ENCODE measurements at regions not wholly inside any gene's neighbourhood (a gene's known extent, or its start where the extent isn't known, plus 50 kb on each side); places are given as distances from the start of the nearest gene placed in this dataset.
"Not testable (repeated sequence)": the region's sequence is repeated elsewhere in the genome, so short reads cannot be mapped to it uniquely, and the experiment has no call there.

DNA sequence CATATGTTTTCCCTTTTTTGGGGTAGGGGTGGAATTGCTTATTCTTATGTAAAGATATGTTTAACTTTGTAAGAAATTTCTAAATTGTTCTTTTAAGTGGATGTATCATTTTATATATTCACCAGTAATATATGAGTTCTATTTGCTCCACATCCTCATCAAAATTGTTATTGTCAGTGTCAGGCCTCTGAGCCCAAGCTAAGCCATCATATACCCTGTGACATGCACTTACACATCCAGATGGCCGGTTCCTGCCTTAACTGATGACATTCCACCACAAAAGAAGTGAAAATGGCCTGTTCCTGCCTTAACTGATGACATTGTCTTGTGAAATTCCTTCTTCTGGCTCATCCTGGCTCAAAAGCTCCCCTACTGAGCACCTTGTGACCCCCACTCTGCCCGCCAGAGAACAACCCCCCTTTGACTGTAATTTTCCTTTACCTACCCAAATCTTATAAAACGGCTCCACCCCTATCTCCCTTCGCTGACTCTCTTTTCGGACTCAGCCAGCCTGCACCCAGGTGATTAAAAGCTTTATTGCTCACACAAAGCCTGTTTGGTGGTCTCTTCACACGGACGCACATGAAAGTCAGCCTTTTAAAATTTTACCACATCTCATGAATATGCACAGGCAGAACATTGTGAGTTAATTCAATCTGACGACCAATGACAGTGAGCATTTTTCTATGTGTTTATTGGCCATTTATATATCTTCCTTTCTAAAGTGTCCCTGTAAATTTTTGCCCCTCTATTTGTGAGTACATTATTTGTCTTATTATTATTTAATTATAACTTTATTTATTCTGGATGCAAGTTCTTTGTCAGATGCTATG lies 176.8 kb downstream of the CDC14C start:
- H3K27ac ChIP-seq (ENCODE audit: low read depth, low read length): peak overlapping the region; percentile 96
- peaks cover 36% of the 10 kb centered on the region for H3K4me1 ChIP-seq (ENCODE audit: control insufficient read depth, insufficient read depth, low read length)
- H3K9me3 ChIP-seq (ENCODE audit: control insufficient read depth, insufficient read depth, low read depth, low read length): peaks cover 14% of the 10 kb centered on the region
- H3K4me3 ChIP-seq (ENCODE audit: low read depth, low read length): peak overlapping the region; percentile 24; the same call in 1 of the 2 replicates
- H3K36me3 ChIP-seq (ENCODE audit: control insufficient read depth, insufficient read depth, low read length); H3K27me3 ChIP-seq (ENCODE audit: control insufficient read depth, insufficient read depth, low read length): not testable (repeated sequence)
- H3K9ac ChIP-seq (ENCODE audit: low read length): peak overlapping the region; percentile 64

DNA sequence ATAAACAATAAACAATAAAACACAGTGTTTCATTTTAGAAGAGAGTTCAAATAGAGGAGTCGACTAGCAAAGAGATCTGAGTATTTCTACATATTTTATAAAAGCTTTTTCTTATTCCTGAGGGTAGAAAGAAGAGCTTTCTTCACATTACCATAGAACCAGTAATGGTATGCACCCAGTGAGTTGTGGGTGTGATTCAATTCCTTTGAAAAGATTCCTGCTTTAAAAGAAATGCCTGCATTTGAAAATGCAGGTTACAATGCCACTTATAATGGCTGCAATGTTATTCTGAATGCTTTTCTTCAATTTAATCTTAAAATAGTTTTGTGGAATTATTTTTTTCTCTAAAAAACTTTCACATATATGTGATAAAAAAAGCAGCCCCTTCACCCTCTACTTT lies 178.1 kb downstream of the CDC14C start:
- Histone ChIP-seq H3K9me3 (ENCODE audit: control insufficient read depth, insufficient read depth, low read depth, low read length) (peaks cover 19% of the 10 kb centered on the region), H3K27me3 (ENCODE audit: control insufficient read depth, insufficient read depth, low read length) (no peaks in the 10 kb centered on the region), H3K4me1 (ENCODE audit: control insufficient read depth, insufficient read depth, low read length) (peaks cover 36% of the 10 kb centered on the region), H3K27ac (ENCODE audit: low read depth, low read length) (peak overlapping the region; percentile 94), H3K9ac (ENCODE audit: low read length) (peak overlapping the region; percentile 23), H3K36me3 (ENCODE audit: control insufficient read depth, insufficient read depth, low read length) (peaks cover 5% of the 10 kb centered on the region; the same call in 1 of the 2 replicates), H3K4me3 (ENCODE audit: low read depth, low read length) (no peak overlapping the region)

DNA sequence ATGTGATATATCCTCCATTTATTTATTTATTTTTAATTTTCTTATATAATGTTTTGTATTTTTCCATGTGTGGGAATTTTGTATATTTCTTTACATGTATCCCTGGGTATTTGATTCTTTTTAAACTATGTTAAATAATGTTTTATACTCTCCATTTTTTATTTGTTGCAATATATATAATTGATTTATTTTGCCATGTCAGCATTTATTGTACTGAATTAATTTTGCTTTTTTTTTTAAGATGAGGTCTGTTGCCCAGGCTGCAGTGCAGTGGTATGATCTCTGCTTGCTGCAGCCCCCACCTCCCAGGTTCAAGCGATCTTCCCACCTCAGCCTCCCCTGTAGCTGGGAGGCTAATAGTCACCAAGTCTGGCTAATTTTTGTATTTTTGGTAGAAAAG lies 187.4 kb downstream of the CDC14C start:
- H3K27me3 ChIP-seq (ENCODE audit: control insufficient read depth, insufficient read depth, low read length): no peaks in the 10 kb centered on the region
- H3K4me1 ChIP-seq (ENCODE audit: control insufficient read depth, insufficient read depth, low read length): no peaks in the 10 kb centered on the region
- H3K4me3 ChIP-seq (ENCODE audit: low read depth, low read length): no peak overlapping the region

DNA sequence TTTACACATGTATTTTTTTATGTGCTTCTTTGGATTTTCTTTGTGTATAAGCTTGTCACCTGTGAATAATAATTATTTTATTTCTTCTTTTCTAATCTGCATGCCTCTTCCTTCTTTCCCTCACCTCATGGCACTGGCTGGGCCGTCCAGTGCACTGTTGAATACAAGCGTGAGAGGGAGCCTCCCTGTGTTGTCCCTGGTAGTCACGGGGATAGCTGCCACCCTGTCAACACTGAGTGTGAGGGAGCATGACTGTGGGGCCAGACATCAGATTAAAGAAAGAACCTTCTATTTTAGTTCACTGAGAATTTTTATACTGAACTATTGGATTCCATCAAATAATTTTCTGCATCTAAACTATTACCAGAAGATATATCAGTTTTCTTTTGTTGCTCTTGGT lies 187.9 kb downstream of the CDC14C start:
- H3K36me3 ChIP-seq (ENCODE audit: control insufficient read depth, insufficient read depth, low read length): peaks cover 3% of the 10 kb centered on the region
- no peak overlapping the region for H3K9ac ChIP-seq (ENCODE audit: low read length)
- peaks cover 25% of the 10 kb centered on the region for H3K9me3 ChIP-seq (ENCODE audit: control insufficient read depth, insufficient read depth, low read depth, low read length)
- H3K27me3 ChIP-seq (ENCODE audit: control insufficient read depth, insufficient read depth, low read length): no peaks in the 10 kb centered on the region
- no peaks in the 10 kb centered on the region for H3K4me1 ChIP-seq (ENCODE audit: control insufficient read depth, insufficient read depth, low read length)
- H3K27ac ChIP-seq (ENCODE audit: low read depth, low read length): no peak overlapping the region
- H3K4me3 ChIP-seq (ENCODE audit: low read depth, low read length): no peak overlapping the region

More for the DNA sequence above, 187.4 kb downstream of the CDC14C start:
- Histone ChIP-seq H3K36me3 (ENCODE audit: control insufficient read depth, insufficient read depth, low read length) (peaks cover 3% of the 10 kb centered on the region), H3K9me3 (ENCODE audit: control insufficient read depth, insufficient read depth, low read depth, low read length) (peaks cover 31% of the 10 kb centered on the region), H3K27ac (ENCODE audit: low read depth, low read length) (no peak overlapping the region), H3K9ac (ENCODE audit: low read length) (no peak overlapping the region)

DNA sequence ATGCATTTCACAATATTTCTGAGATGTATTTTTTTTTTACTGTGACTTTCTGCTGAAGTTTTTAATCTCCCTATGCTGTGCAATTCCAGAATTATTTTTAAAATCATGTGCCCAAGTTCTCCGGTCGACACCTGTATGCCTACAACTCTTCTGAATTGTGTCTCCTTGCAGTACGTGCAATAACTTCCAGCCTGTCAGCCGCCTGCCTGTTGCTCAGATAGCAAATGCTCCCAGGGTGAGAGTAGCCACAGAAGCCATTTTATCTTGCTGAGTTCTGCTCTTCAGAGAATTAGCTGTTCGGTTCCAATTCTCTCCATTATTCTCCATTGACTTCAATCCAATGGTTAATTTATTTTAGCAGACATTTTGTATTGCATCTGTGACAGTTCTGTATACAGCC lies 188.3 kb downstream of the CDC14C start:
- H3K36me3 ChIP-seq (ENCODE audit: control insufficient read depth, insufficient read depth, low read length): peaks cover 3% of the 10 kb centered on the region
- no peaks in the 10 kb centered on the region for H3K4me1 ChIP-seq (ENCODE audit: control insufficient read depth, insufficient read depth, low read length)
- H3K9me3 ChIP-seq (ENCODE audit: control insufficient read depth, insufficient read depth, low read depth, low read length): peaks cover 21% of the 10 kb centered on the region
- H3K27ac ChIP-seq (ENCODE audit: low read depth, low read length): no peak overlapping the region
- H3K27me3 ChIP-seq (ENCODE audit: control insufficient read depth, insufficient read depth, low read length): no peaks in the 10 kb centered on the region
- H3K9ac ChIP-seq (ENCODE audit: low read length): no peak overlapping the region
- H3K4me3 ChIP-seq (ENCODE audit: low read depth, low read length): no peak overlapping the region

DNA sequence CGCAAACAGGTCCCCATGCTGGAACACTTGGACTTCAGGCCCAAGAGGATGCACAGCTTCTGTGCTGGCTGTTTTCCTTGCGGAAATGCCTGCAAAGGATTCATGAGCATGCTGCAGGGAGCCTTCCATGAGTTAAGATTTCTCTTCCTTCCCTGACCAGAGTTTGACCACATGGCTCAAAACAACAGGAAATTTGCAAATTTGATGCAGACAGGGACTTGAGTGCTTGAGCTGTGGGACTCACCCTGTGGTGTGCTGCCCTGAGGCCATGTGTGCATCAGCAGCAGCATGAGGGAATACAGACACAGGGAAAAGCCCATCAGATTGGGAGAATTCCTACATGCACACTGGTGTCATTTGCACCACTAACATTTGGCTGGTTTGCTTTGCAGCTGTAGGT lies 195.4 kb downstream of the CDC14C start:
- Histone ChIP-seq H3K4me3 (ENCODE audit: low read depth, low read length) (no peak overlapping the region), H3K9ac (ENCODE audit: low read length) (no peak overlapping the region), H3K4me1 (ENCODE audit: control insufficient read depth, insufficient read depth, low read length) (no peaks in the 10 kb centered on the region)

DNA sequence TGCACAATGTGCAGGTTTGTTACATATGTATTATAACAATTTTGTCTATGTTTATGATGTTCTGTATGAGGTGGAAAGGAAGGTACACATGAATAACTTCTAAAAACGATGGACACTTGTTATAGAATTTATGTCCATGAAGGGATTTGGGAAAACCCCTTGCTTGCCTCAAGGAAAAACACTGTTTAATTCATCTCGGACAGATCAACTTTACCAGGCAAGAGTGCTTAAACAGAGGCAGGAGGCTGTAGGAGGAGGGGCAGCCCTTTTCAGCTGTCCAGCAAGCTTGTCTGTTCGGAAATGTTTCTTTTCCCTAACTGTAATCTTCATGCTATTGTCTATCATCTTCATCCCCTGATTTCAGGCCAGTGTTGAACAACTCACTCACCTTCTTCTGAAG lies 200.9 kb downstream of the CDC14C start:
- H3K9ac ChIP-seq (ENCODE audit: low read length): no peak overlapping the region
- H3K4me1 ChIP-seq (ENCODE audit: control insufficient read depth, insufficient read depth, low read length): peaks cover 4% of the 10 kb centered on the region; the same call in 1 of the 2 replicates
- peaks cover 3% of the 10 kb centered on the region; the same call in 1 of the 2 replicates for H3K9me3 ChIP-seq (ENCODE audit: control insufficient read depth, insufficient read depth, low read depth, low read length)

More for the DNA sequence above, 195.4 kb downstream of the CDC14C start:
- peaks cover 3% of the 10 kb centered on the region; the same call in 1 of the 2 replicates for H3K9me3 ChIP-seq (ENCODE audit: control insufficient read depth, insufficient read depth, low read depth, low read length)
- no peaks in the 10 kb centered on the region for H3K36me3 ChIP-seq (ENCODE audit: control insufficient read depth, insufficient read depth, low read length)
- no peak overlapping the region for H3K27ac ChIP-seq (ENCODE audit: low read depth, low read length)
- H3K27me3 ChIP-seq (ENCODE audit: control insufficient read depth, insufficient read depth, low read length): no peaks in the 10 kb centered on the region

DNA sequence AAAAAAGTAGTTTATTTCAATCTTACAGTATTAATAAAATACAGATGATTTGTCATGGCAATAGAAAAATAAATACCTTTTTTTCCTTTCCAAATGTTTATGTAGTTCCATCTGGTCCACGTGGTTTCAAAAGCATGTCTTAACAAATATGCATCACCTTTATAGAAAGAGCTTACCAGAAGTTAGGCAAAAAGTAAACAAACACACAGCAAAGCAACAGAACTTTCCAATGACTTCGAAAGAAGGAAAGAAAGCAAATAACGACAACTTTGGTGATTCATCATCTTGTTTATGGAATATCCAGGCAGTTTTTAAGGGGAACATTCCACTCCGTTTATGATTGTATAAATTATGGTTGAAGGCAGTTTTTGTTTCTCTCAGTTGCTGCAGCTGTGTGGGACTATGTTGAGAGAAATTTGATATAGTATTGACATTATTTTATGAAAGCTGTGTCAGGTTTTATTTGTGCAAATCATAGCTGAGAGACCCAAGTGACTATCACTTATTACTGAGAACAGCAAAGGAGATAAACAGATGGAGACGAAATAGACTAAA lies 203.1 kb downstream of the CDC14C start:
- no peaks in the 10 kb centered on the region for H3K27me3 ChIP-seq (ENCODE audit: control insufficient read depth, insufficient read depth, low read length)
- H3K4me1 ChIP-seq (ENCODE audit: control insufficient read depth, insufficient read depth, low read length): peaks cover 4% of the 10 kb centered on the region; the same call in 1 of the 2 replicates
- no peak overlapping the region for H3K9ac ChIP-seq (ENCODE audit: low read length)
- H3K4me3 ChIP-seq (ENCODE audit: low read depth, low read length): no peak overlapping the region
- no peak overlapping the region for H3K27ac ChIP-seq (ENCODE audit: low read depth, low read length)
- H3K9me3 ChIP-seq (ENCODE audit: control insufficient read depth, insufficient read depth, low read depth, low read length): no peaks in the 10 kb centered on the region; the same call in 1 of the 2 replicates
- H3K36me3 ChIP-seq (ENCODE audit: control insufficient read depth, insufficient read depth, low read length): no peaks in the 10 kb centered on the region

More for the DNA sequence above, 200.9 kb downstream of the CDC14C start:
- no peaks in the 10 kb centered on the region for H3K27me3 ChIP-seq (ENCODE audit: control insufficient read depth, insufficient read depth, low read length)
- H3K4me3 ChIP-seq (ENCODE audit: low read depth, low read length): no peak overlapping the region
- H3K27ac ChIP-seq (ENCODE audit: low read depth, low read length): no peak overlapping the region
- no peaks in the 10 kb centered on the region for H3K36me3 ChIP-seq (ENCODE audit: control insufficient read depth, insufficient read depth, low read length)

DNA sequence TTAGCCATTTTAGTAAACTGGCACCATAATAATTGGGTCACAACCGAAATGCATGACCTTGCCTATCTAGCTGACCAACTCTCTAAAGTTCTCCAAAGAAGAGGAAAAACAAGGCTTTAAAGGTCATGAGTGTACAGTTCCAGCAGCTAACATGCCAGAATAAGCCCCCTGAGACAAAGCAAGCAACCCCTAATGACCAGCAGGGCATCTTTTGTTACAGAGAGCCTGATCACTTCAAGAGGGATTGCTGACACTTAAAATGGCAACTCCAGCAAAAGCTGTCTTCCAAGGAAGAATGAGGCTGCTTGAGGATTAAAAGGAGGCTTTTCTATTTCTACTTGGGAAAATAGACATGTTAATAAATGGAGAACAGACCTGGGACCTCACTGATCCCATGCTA lies 213.6 kb downstream of the CDC14C start:
- Histone ChIP-seq H3K36me3 (ENCODE audit: control insufficient read depth, insufficient read depth, low read length) (no peaks in the 10 kb centered on the region), H3K9me3 (ENCODE audit: control insufficient read depth, insufficient read depth, low read depth, low read length) (no peaks in the 10 kb centered on the region), H3K9ac (ENCODE audit: low read length) (no peak overlapping the region), H3K27me3 (ENCODE audit: control insufficient read depth, insufficient read depth, low read length) (no peaks in the 10 kb centered on the region), H3K4me1 (ENCODE audit: control insufficient read depth, insufficient read depth, low read length) (no peaks in the 10 kb centered on the region), H3K4me3 (ENCODE audit: low read depth, low read length) (no peak overlapping the region), H3K27ac (ENCODE audit: low read depth, low read length) (no peak overlapping the region)

DNA sequence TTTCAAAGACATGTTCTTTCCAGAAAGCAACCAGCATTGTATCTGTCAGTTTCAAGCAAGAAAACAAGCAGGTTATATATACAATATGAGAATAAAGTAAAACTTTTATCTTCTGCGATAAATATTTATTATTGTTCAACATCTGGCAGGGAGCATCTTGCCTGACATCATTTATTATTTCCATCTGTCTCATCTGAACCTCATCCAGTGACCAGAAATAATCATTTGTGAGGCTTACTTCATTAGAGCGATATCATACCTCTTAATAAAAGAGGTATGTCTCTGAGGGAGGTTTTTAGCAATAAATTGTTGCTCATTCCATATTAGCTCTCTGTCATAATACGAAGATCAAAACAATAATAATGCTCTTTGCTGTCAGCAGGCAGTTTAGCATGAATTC lies 226.1 kb downstream of the CDC14C start:
- H3K27me3 ChIP-seq (ENCODE audit: control insufficient read depth, insufficient read depth, low read length): no peaks in the 10 kb centered on the region
- 0 out of 2 replicates have a peak, but pooled peaks cover 4% of the 10 kb centered on the region for H3K9me3 ChIP-seq (ENCODE audit: control insufficient read depth, insufficient read depth, low read depth, low read length)
- no peak overlapping the region for H3K27ac ChIP-seq (ENCODE audit: low read depth, low read length)
- no peak overlapping the region for H3K4me3 ChIP-seq (ENCODE audit: low read depth, low read length)
- H3K36me3 ChIP-seq (ENCODE audit: control insufficient read depth, insufficient read depth, low read length): no peaks in the 10 kb centered on the region
- H3K4me1 ChIP-seq (ENCODE audit: control insufficient read depth, insufficient read depth, low read length): no peaks in the 10 kb centered on the region
- no peak overlapping the region for H3K9ac ChIP-seq (ENCODE audit: low read length)

DNA sequence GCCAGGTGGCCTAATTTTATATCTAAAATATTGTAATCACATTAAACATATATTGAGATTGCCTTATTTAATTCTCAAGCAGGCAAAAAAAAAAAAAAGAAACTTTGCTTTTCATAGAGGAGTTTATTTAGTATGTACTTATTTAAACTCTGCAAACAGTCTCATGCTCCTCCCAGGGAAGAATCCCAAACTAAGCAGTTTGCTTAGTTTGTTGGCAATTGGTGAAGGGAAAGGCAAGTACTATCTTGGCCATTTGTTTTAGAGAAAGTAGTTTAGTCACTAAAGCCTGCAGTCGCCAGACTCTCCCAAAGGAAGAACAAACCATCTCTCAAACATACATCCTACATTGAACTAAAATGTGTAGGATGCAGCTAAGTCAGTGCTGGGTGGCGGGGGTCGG lies 226.8 kb downstream of the CDC14C start:
- H3K9me3 ChIP-seq (ENCODE audit: control insufficient read depth, insufficient read depth, low read depth, low read length): 0 out of 2 replicates have a peak, but pooled peaks cover 4% of the 10 kb centered on the region
- H3K27me3 ChIP-seq (ENCODE audit: control insufficient read depth, insufficient read depth, low read length): no peaks in the 10 kb centered on the region
- H3K27ac ChIP-seq (ENCODE audit: low read depth, low read length): no peak overlapping the region
- no peak overlapping the region for H3K9ac ChIP-seq (ENCODE audit: low read length)
- no peaks in the 10 kb centered on the region for H3K36me3 ChIP-seq (ENCODE audit: control insufficient read depth, insufficient read depth, low read length)
- H3K4me3 ChIP-seq (ENCODE audit: low read depth, low read length): no peak overlapping the region
- H3K4me1 ChIP-seq (ENCODE audit: control insufficient read depth, insufficient read depth, low read length): no peaks in the 10 kb centered on the region
